KMS-11 (cell line): ENCODE measurements at regions not wholly inside any gene's neighbourhood (a gene's known extent, or its start where the extent isn't known, plus 50 kb on each side); places are given as distances from the start of the nearest gene placed in this dataset.

Experiments
- H2AFZ ChIP-seq: fragments of 200-600 bp; sonication (generic); 2 replicates; pipeline ENCODE4 v1.6.1; 2016; ENCODE audit warnings: antibody characterized with exemption, mixed run types, low read depth
- H3K27ac ChIP-seq: fragments of 200-600 bp; sonication (generic); 2 replicates; pipeline ENCODE4 v1.6.1; 2016; ENCODE audit warnings: mild to moderate bottlenecking, mixed run types
- H3K27me3 ChIP-seq: fragments of 200-600 bp; sonication (generic); 2 replicates; pipeline ENCODE4 v1.6.1; 2017; ENCODE audit warnings: mild to moderate bottlenecking, low read depth, mixed run types, moderate library complexity; ENCODE audit not compliant: insufficient read depth
- H3K36me3 ChIP-seq: fragments of 200-600 bp; sonication (generic); 2 replicates; pipeline ENCODE4 v1.6.1; 2017; ENCODE audit warnings: mild to moderate bottlenecking, mixed run types; ENCODE audit not compliant: insufficient read depth
- H3K4me1 ChIP-seq: fragments of 200-600 bp; sonication (generic); 2 replicates; pipeline ENCODE4 v1.6.1; 2016; ENCODE audit warnings: mild to moderate bottlenecking, low read depth, mixed run types; ENCODE audit not compliant: poor library complexity, severe bottlenecking
- H3K4me2 ChIP-seq: fragments of 200-600 bp; sonication (generic); 2 replicates; pipeline ENCODE4 v1.7.0; 2016; ENCODE audit warnings: mild to moderate bottlenecking, mixed run types
- H3K4me3 ChIP-seq: fragments of 200-600 bp; sonication (generic); IDR thresholded peaks from 2 replicates; pipeline ENCODE4 v1.6.1; 2017; ENCODE audit warnings: low read depth, low read length, mixed read lengths; ENCODE audit not compliant: insufficient read depth
- H3K79me2 ChIP-seq: fragments of 200-600 bp; sonication (generic); 2 replicates; pipeline ENCODE4 v1.6.1; 2016; ENCODE audit warnings: low read depth, mixed run types; ENCODE audit not compliant: insufficient read depth
- H3K9ac ChIP-seq: fragments of 200-600 bp; sonication (generic); 2 replicates; pipeline ENCODE4 v1.6.1; 2016; ENCODE audit warnings: mild to moderate bottlenecking, mixed run types
- H4K20me1 ChIP-seq: fragments of 200-600 bp; sonication (generic); 2 replicates; pipeline ENCODE4 v1.6.1; 2016; ENCODE audit warnings: mild to moderate bottlenecking, mixed run types; ENCODE audit not compliant: insufficient read depth
- CTCF ChIP-seq: fragments of 200-600 bp; sonication (generic); conservative IDR thresholded peaks from 2 replicates; pipeline ENCODE4 v1.6.1; 2017; ENCODE audit warnings: low read depth, mild to moderate bottlenecking, antibody characterized with exemption, low read length, moderate library complexity, mixed read lengths

- no peak overlapping the region for H3K4me2 ChIP-seq
- no peak overlapping the region for H2AFZ ChIP-seq
- no peak for TF ChIP-seq CTCF
- no peak overlapping the region for H3K9ac ChIP-seq
- H3K4me1 ChIP-seq = no peaks in the 10 kb centered on the region
- no peaks in the 10 kb centered on the region for H3K36me3 ChIP-seq
- H4K20me1 ChIP-seq = no peaks in the 10 kb centered on the region
- no peak overlapping the region for H3K27ac ChIP-seq
- H3K79me2 ChIP-seq = no peaks in the 10 kb centered on the region
- H3K4me3 ChIP-seq = no peak overlapping the region
- no peaks in the 10 kb centered on the region for H3K27me3 ChIP-seq
These were observed 1351.2 kb downstream of the STIM2 start for GRCh38 chr4:28211676-28212470.

- H4K20me1 ChIP-seq = no peaks in the 10 kb centered on the region
- TF ChIP-seq CTCF = no peak
- H3K36me3 ChIP-seq = no peaks in the 10 kb centered on the region
- H3K9ac ChIP-seq = no peak overlapping the region
- H3K4me1 ChIP-seq = no peaks in the 10 kb centered on the region
- no peaks in the 10 kb centered on the region for H3K27me3 ChIP-seq
- H3K79me2 ChIP-seq = no peaks in the 10 kb centered on the region
- no peak overlapping the region for H3K4me2 ChIP-seq
- no peak overlapping the region for H3K27ac ChIP-seq
- H3K4me3 ChIP-seq = no peak overlapping the region
- no peak overlapping the region for H2AFZ ChIP-seq
These were observed 1360.9 kb downstream of the STIM2 start for GRCh38 chr4:28221536-28221935.

GRCh38 chr4:28225050-28225449, 1364.4 kb downstream of the STIM2 start:
- no peak for TF ChIP-seq CTCF
- Histone ChIP-seq H3K4me1 (no peaks in the 10 kb centered on the region), H2AFZ (no peak overlapping the region), H3K4me2 (no peak overlapping the region), H3K4me3 (no peak overlapping the region), H4K20me1 (no peaks in the 10 kb centered on the region), H3K9ac (no peak overlapping the region), H3K79me2 (no peaks in the 10 kb centered on the region), H3K27ac (no peak overlapping the region), H3K36me3 (no peaks in the 10 kb centered on the region), H3K27me3 (no peaks in the 10 kb centered on the region)

GRCh38 chr4:28225689-28226353, 1365.2 kb downstream of the STIM2 start:
- TF ChIP-seq CTCF = no peak
- no peak overlapping the region for H3K4me2 ChIP-seq
- no peak overlapping the region for H3K27ac ChIP-seq
- no peaks in the 10 kb centered on the region for H3K36me3 ChIP-seq
- H3K4me3 ChIP-seq = no peak overlapping the region
- H3K4me1 ChIP-seq = no peaks in the 10 kb centered on the region
- H3K79me2 ChIP-seq = no peaks in the 10 kb centered on the region
- H3K9ac ChIP-seq = no peak overlapping the region
- no peaks in the 10 kb centered on the region for H4K20me1 ChIP-seq
- H2AFZ ChIP-seq = no peak overlapping the region
- no peaks in the 10 kb centered on the region for H3K27me3 ChIP-seq
